SJSA1 (cell line): ENCODE measurements at regions not wholly inside any gene's neighbourhood (a gene's known extent, or its start where the extent isn't known, plus 50 kb on each side); places are given as distances from the start of the nearest gene placed in this dataset.

Source experiments
- DNase-seq, 2 experiments: peaks; one replicate each; pipeline ENCODE4 v3.0.0-alpha.2; 2015 to 2020; ENCODE audit warnings: low spot score in 2 of 2, low read depth in 1 of 2
- H3K27ac ChIP-seq: fragments of 250-450 bp; sonication (Bioruptor Pico); 2 replicates; pipeline ENCODE4 v1.5.1; 2020; ENCODE audit warnings: mild to moderate bottlenecking, moderate library complexity
- H3K27me3 ChIP-seq: fragments of 250-450 bp; sonication (Bioruptor Pico); replicated peaks from 2 replicates; pipeline ENCODE4 v1.5.1; 2020; ENCODE audit warnings: mild to moderate bottlenecking, moderate library complexity
- H3K36me3 ChIP-seq: fragments of 250-450 bp; sonication (Bioruptor Pico); 2 replicates; pipeline ENCODE4 v1.5.1; 2020; ENCODE audit warnings: mild to moderate bottlenecking
- H3K4me1 ChIP-seq: fragments of 250-450 bp; sonication (Bioruptor Pico); replicated peaks from 2 replicates; pipeline ENCODE4 v1.6.1; 2021; ENCODE audit warnings: mild to moderate bottlenecking
- H3K4me3 ChIP-seq: fragments of 250-450 bp; sonication (Bioruptor Pico); 2 replicates; pipeline ENCODE4 v1.5.1; 2020; ENCODE audit warnings: mild to moderate bottlenecking
- H3K9me3 ChIP-seq: fragments of 250-450 bp; sonication (Bioruptor Pico); replicated peaks from 2 replicates; pipeline ENCODE4 v1.5.1; 2020; ENCODE audit warnings: mild to moderate bottlenecking

DNA sequence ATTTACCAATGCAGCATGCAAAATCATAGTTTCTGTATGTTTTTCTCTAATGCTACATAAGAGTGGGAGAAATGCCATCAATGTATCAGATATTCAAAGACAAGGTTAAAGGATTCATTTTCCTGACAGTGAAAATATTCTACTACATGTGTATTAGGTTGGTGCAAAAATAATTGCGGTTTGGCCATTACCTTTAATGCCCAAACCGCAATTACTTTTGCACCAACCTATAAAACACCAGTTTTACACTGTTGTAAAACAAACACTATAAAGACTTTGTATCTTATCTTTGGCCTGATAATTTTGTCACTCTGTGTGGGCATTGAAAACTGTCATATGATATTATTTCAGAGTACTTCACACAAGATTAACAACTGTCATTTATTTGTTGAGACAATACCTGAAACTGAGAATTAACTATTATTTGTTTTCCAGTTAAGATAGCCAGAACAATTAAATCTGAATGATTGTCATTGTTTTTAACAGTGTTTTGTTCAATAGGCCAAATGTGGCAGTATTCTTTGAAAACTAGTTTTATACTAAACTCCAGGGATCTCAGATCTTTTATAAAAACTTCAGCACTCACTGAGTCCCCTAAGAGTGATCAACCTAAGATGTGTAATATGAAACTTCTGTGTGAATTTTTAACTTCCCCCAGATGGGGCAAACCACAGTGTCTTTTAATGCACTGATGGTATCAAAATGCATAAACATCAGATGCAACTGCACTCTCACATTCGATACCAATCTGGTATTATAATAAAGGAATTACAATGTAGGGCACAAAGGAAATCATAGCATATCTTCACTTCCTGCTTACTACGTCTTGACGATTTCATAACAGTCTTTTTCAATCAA is 53.8 kb upstream of the FBN2 start:
- H3K27ac ChIP-seq: no peak overlapping the region
- DNase-seq: no peak

GRCh38 chr5:128596071-128596470 is 58.0 kb upstream of the FBN2 start:
- no peak overlapping the region for H3K4me3 ChIP-seq
- no peaks in the 10 kb centered on the region for H3K36me3 ChIP-seq
- H3K27ac ChIP-seq: no peak overlapping the region
- H3K9me3 ChIP-seq: no peaks in the 10 kb centered on the region
- no peaks in the 10 kb centered on the region for H3K4me1 ChIP-seq
- no peaks in the 10 kb centered on the region for H3K27me3 ChIP-seq
- DNase-seq: no peak

More for the DNA sequence above, 53.8 kb upstream of the FBN2 start:
- Histone ChIP-seq H3K36me3 (no peaks in the 10 kb centered on the region), H3K4me1 (no peaks in the 10 kb centered on the region), H3K9me3 (no peaks in the 10 kb centered on the region), H3K4me3 (no peak overlapping the region), H3K27me3 (no peaks in the 10 kb centered on the region)

GRCh38 chr5:128597156-128597555 is 59.1 kb upstream of the FBN2 start:
- no peaks in the 10 kb centered on the region for H3K4me1 ChIP-seq
- H3K27me3 ChIP-seq: no peaks in the 10 kb centered on the region
- H3K27ac ChIP-seq: no peak overlapping the region
- no peak for DNase-seq
- no peaks in the 10 kb centered on the region for H3K36me3 ChIP-seq
- no peak overlapping the region for H3K4me3 ChIP-seq
- no peaks in the 10 kb centered on the region for H3K9me3 ChIP-seq

DNA sequence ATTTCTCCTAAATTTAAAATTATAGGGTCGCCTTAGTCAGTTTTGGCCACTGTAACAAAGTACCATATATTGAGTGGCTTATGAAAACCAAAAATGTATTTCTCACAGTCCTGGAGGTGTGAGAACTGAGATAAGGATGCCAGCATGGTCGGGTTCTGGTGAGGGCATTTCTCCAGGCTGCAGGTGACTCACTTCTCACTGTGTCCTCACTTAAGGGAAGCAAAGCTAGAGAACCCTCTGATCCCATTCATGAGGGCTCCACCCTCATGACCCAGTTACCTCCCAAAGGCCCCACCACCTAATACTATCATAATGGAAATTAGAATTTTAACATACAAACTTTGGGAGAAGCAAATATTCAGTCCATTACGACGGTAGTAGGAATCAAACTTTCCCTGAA is 75.1 kb upstream of the FBN2 start:
- H3K36me3 ChIP-seq: no peaks in the 10 kb centered on the region

DNA sequence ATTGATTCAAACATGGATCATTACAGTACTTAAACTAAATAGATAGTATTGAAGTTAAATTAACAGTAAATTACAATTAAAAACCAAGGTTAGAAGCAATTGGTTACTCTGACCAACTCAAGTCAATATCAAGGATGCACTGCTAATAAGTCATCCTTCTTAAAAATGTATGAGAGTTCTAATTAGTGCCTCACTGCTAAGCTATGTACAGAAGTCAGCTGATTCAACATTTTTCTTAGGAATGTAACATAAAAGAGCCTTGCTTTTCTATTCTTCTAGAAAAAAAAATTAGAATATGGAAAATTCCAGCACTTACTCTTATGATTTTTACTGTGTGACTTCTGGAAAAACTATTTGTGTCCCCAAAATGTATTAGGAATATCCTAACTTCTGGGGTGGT is 75.7 kb upstream of the FBN2 start:
- no peaks in the 10 kb centered on the region for H3K27me3 ChIP-seq
- H3K4me1 ChIP-seq: no peaks in the 10 kb centered on the region
- no peak overlapping the region for H3K27ac ChIP-seq
- DNase-seq: no peak
- H3K36me3 ChIP-seq: no peaks in the 10 kb centered on the region
- H3K9me3 ChIP-seq: no peaks in the 10 kb centered on the region
- no peak overlapping the region for H3K4me3 ChIP-seq

More for the DNA sequence above, 75.1 kb upstream of the FBN2 start:
- Histone ChIP-seq H3K27me3 (no peaks in the 10 kb centered on the region), H3K4me1 (no peaks in the 10 kb centered on the region), H3K4me3 (no peak overlapping the region), H3K27ac (no peak overlapping the region), H3K9me3 (no peaks in the 10 kb centered on the region)
- DNase-seq: no peak

DNA sequence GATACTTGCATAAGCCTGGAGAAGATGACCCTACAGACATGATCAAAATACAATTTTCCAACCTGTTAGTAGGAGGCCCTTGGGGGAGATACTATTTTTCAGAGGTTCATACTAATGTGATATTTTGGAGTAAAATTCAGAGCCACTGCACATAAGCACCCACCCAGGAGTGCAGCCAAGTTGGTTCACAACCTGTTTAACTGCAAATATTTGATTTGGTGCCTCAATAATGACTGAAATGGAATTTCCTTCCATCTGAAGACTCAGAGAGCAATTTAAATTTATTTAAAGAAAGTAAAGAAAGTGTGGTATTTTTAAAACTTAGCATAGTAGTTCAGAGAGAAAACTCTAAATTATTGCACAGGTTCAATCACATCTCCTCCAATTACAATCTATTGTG is 77.5 kb upstream of the FBN2 start:
- Histone ChIP-seq H3K4me1 (no peaks in the 10 kb centered on the region), H3K9me3 (no peaks in the 10 kb centered on the region), H3K36me3 (no peaks in the 10 kb centered on the region), H3K4me3 (no peak overlapping the region), H3K27me3 (no peaks in the 10 kb centered on the region), H3K27ac (no peak overlapping the region)
- no peak for DNase-seq

DNA sequence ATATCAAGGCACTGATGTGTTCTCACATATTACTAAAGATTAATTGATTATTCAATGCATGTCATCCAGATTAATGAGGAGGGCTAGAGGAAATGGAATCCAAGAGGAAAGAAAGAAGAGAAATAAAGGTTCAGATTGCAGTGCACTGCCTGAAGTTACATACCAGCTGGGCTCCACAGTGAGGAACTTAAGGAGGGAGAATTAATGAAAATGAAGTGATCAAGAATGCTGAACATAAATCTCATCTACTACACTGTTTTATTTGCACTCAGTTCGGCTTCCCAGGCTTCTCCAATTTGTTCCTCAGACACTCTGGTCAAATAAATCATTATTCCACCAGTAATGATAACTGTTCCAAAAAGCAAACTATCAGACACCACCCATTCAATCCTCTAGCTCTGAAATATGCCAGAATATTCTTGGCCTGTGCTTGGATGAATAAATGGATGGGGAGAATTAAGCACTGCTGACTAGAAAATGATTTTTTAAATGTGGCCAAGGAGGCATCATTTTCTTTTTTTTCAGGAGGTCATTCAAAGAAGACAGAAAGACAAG is 88.6 kb upstream of the FBN2 start:
- H3K4me1 ChIP-seq: no peaks in the 10 kb centered on the region
- no peak for DNase-seq
- no peak overlapping the region for H3K27ac ChIP-seq
- no peak overlapping the region for H3K4me3 ChIP-seq
- H3K9me3 ChIP-seq: no peaks in the 10 kb centered on the region; the same call in 1 of the 2 replicates
- H3K27me3 ChIP-seq: no peaks in the 10 kb centered on the region
- no peaks in the 10 kb centered on the region for H3K36me3 ChIP-seq

DNA sequence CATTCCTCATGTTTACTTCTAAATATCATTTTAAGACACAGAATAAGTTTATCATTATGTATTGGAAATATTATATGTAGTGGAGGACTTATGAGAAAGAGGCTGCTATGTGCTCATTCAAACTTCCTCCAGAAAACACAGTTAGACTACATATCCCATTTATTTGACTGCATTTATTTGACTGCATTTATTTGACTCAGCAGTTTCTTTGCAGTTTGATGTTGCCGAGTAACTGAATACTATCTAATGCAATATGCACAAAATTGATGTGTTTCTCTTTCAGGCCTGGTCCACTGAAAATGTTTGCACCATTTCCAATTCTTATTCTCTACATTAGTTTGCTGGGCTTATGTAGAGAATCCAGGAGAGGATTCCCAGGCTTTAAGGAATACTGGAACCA is 89.9 kb upstream of the FBN2 start:
- DNase-seq: no peak
- Histone ChIP-seq H3K36me3 (no peaks in the 10 kb centered on the region), H3K9me3 (no peaks in the 10 kb centered on the region; the same call in 1 of the 2 replicates), H3K27me3 (no peaks in the 10 kb centered on the region), H3K4me1 (no peaks in the 10 kb centered on the region), H3K4me3 (no peak overlapping the region), H3K27ac (no peak overlapping the region)

GRCh38 chr5:128629157-128629556 is 91.1 kb upstream of the FBN2 start:
- no peaks in the 10 kb centered on the region; the same call in 1 of the 2 replicates for H3K9me3 ChIP-seq
- H3K36me3 ChIP-seq: no peaks in the 10 kb centered on the region
- H3K27me3 ChIP-seq: no peaks in the 10 kb centered on the region
- DNase-seq: no peak
- no peaks in the 10 kb centered on the region for H3K4me1 ChIP-seq
- H3K27ac ChIP-seq: no peak overlapping the region
- H3K4me3 ChIP-seq: no peak overlapping the region

DNA sequence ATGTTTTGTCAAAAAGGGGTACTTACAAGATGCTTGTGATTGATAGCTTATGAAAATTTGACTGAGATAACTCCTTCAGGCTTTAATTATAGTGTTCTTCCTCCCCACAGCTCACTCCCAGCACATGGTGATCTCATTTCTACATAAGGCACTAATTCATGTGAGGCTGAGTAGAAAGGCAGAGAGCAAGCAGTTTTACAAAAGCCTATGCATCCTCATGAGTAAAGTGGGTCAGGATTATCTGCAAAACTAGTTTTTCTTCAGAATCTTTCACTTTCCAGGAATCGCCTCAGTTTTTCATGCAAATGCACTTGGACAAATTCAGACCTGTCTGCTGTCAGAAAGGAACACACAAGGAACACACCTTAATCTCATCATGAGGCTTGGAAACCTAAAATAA is 92.1 kb upstream of the FBN2 start:
- no peak overlapping the region for H3K27ac ChIP-seq

GRCh38 chr5:128631771-128632170 is 93.7 kb upstream of the FBN2 start:
- Histone ChIP-seq H3K27me3 (no peaks in the 10 kb centered on the region), H3K36me3 (no peaks in the 10 kb centered on the region), H3K27ac (no peak overlapping the region), H3K4me1 (no peaks in the 10 kb centered on the region), H3K9me3 (no peaks in the 10 kb centered on the region; the same call in 1 of the 2 replicates), H3K4me3 (no peak overlapping the region)
- DNase-seq: no peak

More for the DNA sequence above, 92.1 kb upstream of the FBN2 start:
- Histone ChIP-seq H3K27me3 (no peaks in the 10 kb centered on the region), H3K4me1 (no peaks in the 10 kb centered on the region), H3K4me3 (no peak overlapping the region), H3K36me3 (no peaks in the 10 kb centered on the region), H3K9me3 (no peaks in the 10 kb centered on the region; the same call in 1 of the 2 replicates)
- DNase-seq: no peak

- DNase-seq: no peak
- no peaks in the 10 kb centered on the region for H3K4me1 ChIP-seq
- no peaks in the 10 kb centered on the region for H3K36me3 ChIP-seq
- H3K9me3 ChIP-seq: no peaks in the 10 kb centered on the region; the same call in 1 of the 2 replicates
- H3K27me3 ChIP-seq: no peaks in the 10 kb centered on the region
- H3K4me3 ChIP-seq: no peak overlapping the region
- H3K27ac ChIP-seq: no peak overlapping the region
Measured at GRCh38 chr5:128632264-128632663, 94.2 kb upstream of the FBN2 start.

GRCh38 chr5:128633901-128634300 is 95.9 kb upstream of the FBN2 start:
- Histone ChIP-seq H3K4me3 (no peak overlapping the region), H3K27ac (no peak overlapping the region), H3K4me1 (no peaks in the 10 kb centered on the region), H3K36me3 (no peaks in the 10 kb centered on the region), H3K27me3 (no peaks in the 10 kb centered on the region), H3K9me3 (no peaks in the 10 kb centered on the region; the same call in 1 of the 2 replicates)
- no peak for DNase-seq

DNA sequence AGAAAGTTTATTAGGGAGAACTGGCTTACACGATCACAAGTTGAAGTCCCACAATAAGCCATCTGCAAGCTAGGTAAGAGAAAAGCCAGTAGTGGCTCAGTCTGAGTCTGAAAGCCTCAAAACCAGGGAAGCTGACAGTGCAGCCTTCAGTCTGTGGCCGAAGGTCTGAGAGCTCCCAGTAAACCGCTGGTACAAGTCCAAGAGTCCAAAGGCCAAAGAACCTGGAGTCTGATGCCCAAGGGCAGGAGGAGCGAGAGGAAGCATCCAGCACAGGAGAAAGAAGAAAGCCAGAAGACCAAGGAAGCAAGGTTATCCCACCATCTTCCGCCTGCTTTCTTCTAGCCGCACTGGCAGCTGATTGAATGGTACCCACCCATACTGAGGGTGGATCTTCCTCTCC is 97.3 kb upstream of the FBN2 start:
- H3K9me3 ChIP-seq: no peaks in the 10 kb centered on the region; the same call in 1 of the 2 replicates
- H3K27me3 ChIP-seq: no peaks in the 10 kb centered on the region
- H3K4me3 ChIP-seq: no peak overlapping the region
- no peaks in the 10 kb centered on the region for H3K36me3 ChIP-seq
- H3K4me1 ChIP-seq: no peaks in the 10 kb centered on the region
- H3K27ac ChIP-seq: no peak overlapping the region
- no peak for DNase-seq
